ENCODE measurements at regions not wholly inside any gene's neighbourhood (a gene's known extent, or its start where the extent isn't known, plus 50 kb on each side); places are given as distances from the start of the nearest gene placed in this dataset.

GRCh38 chr14:56025191-56025590 lies 93.0 kb upstream of the PELI2 start:
- DNase-seq = no peak
- H3K27ac ChIP-seq (replicated peaks) = no peak overlapping the region
- no peak overlapping the region for H3K4me3 ChIP-seq
- intact Hi-C loops (cut with micrococcal nuclease) = no loop called here
- no peaks in the 10 kb centered on the region for H3K27me3 ChIP-seq (ENCODE audit: low read depth)
- no peaks in the 10 kb centered on the region for H3K9me3 ChIP-seq (replicated peaks)
- TF ChIP-seq, protein P1, sequence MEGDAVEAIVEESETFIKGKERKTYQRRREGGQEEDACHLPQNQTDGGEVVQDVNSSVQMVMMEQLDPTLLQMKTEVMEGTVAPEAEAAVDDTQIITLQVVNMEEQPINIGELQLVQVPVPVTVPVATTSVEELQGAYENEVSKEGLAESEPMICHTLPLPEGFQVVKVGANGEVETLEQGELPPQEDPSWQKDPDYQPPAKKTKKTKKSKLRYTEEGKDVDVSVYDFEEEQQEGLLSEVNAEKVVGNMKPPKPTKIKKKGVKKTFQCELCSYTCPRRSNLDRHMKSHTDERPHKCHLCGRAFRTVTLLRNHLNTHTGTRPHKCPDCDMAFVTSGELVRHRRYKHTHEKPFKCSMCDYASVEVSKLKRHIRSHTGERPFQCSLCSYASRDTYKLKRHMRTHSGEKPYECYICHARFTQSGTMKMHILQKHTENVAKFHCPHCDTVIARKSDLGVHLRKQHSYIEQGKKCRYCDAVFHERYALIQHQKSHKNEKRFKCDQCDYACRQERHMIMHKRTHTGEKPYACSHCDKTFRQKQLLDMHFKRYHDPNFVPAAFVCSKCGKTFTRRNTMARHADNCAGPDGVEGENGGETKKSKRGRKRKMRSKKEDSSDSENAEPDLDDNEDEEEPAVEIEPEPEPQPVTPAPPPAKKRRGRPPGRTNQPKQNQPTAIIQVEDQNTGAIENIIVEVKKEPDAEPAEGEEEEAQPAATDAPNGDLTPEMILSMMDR (IDR thresholded peaks at IDR 0.05; ENCODE audit: borderline replicate concordance) = no peak
- no peaks in the 10 kb centered on the region for H3K36me3 ChIP-seq
- peaks cover 12% of the 10 kb centered on the region for H3K4me1 ChIP-seq

DNA sequence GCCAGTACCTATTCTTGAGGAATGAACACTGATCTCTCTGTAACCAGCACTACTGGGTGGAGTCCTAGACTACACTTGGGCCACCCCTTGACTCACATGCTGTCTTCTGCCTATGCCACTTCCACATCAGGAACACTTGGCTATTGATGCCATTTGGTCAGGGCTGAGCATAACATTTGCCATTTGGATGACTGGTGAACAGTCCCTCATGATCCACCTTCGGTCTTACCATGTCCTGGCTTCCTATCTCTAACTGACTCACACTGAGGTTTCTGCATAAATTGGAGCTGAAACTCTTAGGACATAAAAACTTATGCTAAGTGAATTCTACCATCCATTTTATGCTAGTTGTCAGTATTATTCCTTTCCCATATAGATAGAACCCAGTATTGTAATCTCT lies 91.7 kb upstream of the PELI2 start:
- DNase-seq = no peak
- intact Hi-C loops (cut with micrococcal nuclease) = no loop called here
- Histone ChIP-seq H3K9me3 (replicated peaks) (no peaks in the 10 kb centered on the region), H3K27me3 (ENCODE audit: low read depth) (no peaks in the 10 kb centered on the region), H3K36me3 (no peaks in the 10 kb centered on the region), H3K4me1 (peaks cover 12% of the 10 kb centered on the region), H3K4me3 (no peak overlapping the region), H3K27ac (replicated peaks) (no peak overlapping the region)
- TF ChIP-seq, protein P1 (IDR thresholded peaks at IDR 0.05; ENCODE audit: borderline replicate concordance) = no peak

DNA sequence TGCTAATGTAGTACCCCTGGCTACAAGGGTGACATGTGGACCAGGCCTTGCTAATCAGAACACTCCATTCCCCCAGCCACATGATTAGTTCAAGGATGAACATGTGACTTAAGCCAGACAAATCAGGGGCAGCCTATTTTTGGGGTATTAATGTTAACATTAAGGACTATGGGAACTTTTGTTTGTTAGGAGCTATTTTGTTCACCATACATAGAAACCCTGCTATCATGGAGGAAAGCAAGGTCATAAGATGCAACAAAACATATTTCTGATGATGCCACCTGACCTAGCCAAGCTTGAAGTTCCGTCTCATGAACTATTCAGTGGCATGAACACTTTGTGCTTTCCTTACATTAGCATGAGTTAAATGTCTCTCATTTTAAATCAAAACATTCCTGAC lies 90.8 kb upstream of the PELI2 start:
- Histone ChIP-seq H3K27ac (replicated peaks) (no peak overlapping the region), H3K36me3 (no peaks in the 10 kb centered on the region), H3K9me3 (replicated peaks) (no peaks in the 10 kb centered on the region), H3K27me3 (ENCODE audit: low read depth) (no peaks in the 10 kb centered on the region), H3K4me1 (peaks cover 12% of the 10 kb centered on the region), H3K4me3 (no peak overlapping the region)
- intact Hi-C loops (cut with micrococcal nuclease) = no loop called here
- no peak for DNase-seq
- TF ChIP-seq, protein P1 (IDR thresholded peaks at IDR 0.05; ENCODE audit: borderline replicate concordance) = no peak

GRCh38 chr14:56027916-56028712 lies 90.1 kb upstream of the PELI2 start:
- intact Hi-C loops (cut with micrococcal nuclease) = no loop called here
- H3K36me3 ChIP-seq = no peaks in the 10 kb centered on the region
- no peaks in the 10 kb centered on the region for H3K9me3 ChIP-seq (replicated peaks)
- no peak overlapping the region for H3K27ac ChIP-seq (replicated peaks)
- H3K4me3 ChIP-seq = no peak overlapping the region
- TF ChIP-seq, protein P1 (IDR thresholded peaks at IDR 0.05; ENCODE audit: borderline replicate concordance) = no peak
- DNase-seq = no peak
- H3K4me1 ChIP-seq = peaks cover 12% of the 10 kb centered on the region
- H3K27me3 ChIP-seq (ENCODE audit: low read depth) = no peaks in the 10 kb centered on the region

DNA sequence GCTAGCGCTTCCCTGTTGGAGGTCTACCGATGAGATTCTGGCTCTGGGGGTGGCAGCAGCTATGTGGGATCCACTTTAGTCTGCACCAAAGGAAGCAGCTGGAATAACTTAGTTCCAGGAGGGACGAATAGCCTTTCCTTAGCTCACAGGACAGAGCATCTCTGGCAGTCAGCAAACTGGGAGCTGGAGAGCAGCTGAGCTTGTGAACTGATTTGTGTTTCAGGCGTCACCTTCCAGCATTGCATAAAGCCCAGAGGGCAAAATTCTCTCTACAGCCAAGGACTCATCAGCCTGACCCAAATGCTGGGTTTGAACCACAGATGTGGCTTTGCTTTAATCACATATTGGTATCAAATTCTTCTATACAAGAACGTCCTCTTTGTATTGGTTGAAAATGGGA lies 81.9 kb upstream of the PELI2 start:
- TF ChIP-seq, protein P1 (IDR thresholded peaks at IDR 0.05; ENCODE audit: borderline replicate concordance) = no peak
- intact Hi-C loops (cut with micrococcal nuclease) = no loop called here
- no peaks in the 10 kb centered on the region for H3K4me1 ChIP-seq

More for the DNA sequence above, 81.9 kb upstream of the PELI2 start:
- Histone ChIP-seq H3K4me3 (no peak overlapping the region), H3K27me3 (ENCODE audit: low read depth) (peaks cover 20% of the 10 kb centered on the region), H3K36me3 (no peaks in the 10 kb centered on the region), H3K9me3 (replicated peaks) (no peaks in the 10 kb centered on the region), H3K27ac (replicated peaks) (no peak overlapping the region)
- no peak for DNase-seq

All from left ventricle myocardium inferior (tissue), 1 donor.